ENCODE measurements at regions not wholly inside any gene's neighbourhood (a gene's known extent, or its start where the extent isn't known, plus 50 kb on each side); places are given as distances from the start of the nearest gene placed in this dataset.

- TF ChIP-seq CTCF (conservative IDR thresholded peaks at IDR 0.05; ENCODE audit: low read depth in 2 of 2) (no peak), EZH2 (IDR thresholded peaks at IDR 0.05; ENCODE audit: low read depth, unreplicated experiment) (no peak), ZNF462 (CRISPR knock-in tag; IDR thresholded peaks at IDR 0.05) (no peak), POLR2AphosphoS5 (IDR thresholded peaks at IDR 0.05; ENCODE audit: low read depth) (no peak), CREB1 (CRISPR knock-in tag; IDR thresholded peaks at IDR 0.05; ENCODE audit: low read depth) (no peak), REST (IDR thresholded peaks at IDR 0.05; ENCODE audit: unreplicated experiment) (no peak), STAT1 (IDR thresholded peaks at IDR 0.05; ENCODE audit: unreplicated experiment) (no peak), EZH2phosphoT487 (IDR thresholded peaks at IDR 0.05; ENCODE audit: unreplicated experiment) (no peak), ZNF114 (CRISPR knock-in tag; IDR thresholded peaks at IDR 0.05) (no peak), ZNF331 (CRISPR knock-in tag; IDR thresholded peaks at IDR 0.05; ENCODE audit: low read depth) (no peak), NANOG (IDR thresholded peaks at IDR 0.05; ENCODE audit: borderline replicate concordance) (no peak)
These were observed 110.7 kb downstream of the PLCE1 start for GRCh38 chr10:94104316-94105000.

All from GM23338 (cell line).